ENCODE measurements at regions not wholly inside any gene's neighbourhood (a gene's known extent, or its start where the extent isn't known, plus 50 kb on each side); places are given as distances from the start of the nearest gene placed in this dataset.

GRCh38 chr1:58402444-58402843, 144.1 kb downstream of the OMA1 start:
- TF ChIP-seq CTCF (IDR thresholded peaks at IDR 0.05; ENCODE audit: insufficient read depth, low read length, poor library complexity, severe bottlenecking) = no peak
- Histone ChIP-seq H3K36me3 (ENCODE audit: control insufficient read depth, insufficient read depth, low read length) (no peaks in the 10 kb centered on the region), H3K27me3 (replicated peaks; ENCODE audit: control insufficient read depth, insufficient read depth, low read length) (no peaks in the 10 kb centered on the region), H3K4me3 (replicated peaks; ENCODE audit: low read depth, low read length) (no peak overlapping the region)
- DNase-seq (ENCODE audit: extremely low read depth, insufficient read length) = no peak

DNA sequence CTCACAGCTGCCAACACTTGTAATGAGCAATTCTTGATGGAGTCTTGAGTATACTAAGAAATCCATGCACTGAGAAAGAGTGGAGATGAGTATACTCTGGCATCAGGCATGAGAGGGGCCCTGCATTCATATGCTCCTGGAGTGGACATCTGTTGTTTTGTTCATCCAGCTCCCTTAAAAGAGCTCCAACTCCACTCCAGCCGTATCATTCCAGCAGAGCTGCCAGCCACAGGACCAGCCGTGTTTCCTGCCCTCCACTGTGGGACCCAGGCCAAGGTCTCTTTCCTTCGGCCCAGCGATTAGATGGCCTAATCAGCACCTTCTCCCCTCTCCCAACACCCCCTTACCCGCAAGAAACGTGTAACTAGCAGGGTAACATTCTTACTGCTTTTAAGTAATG, 144.5 kb downstream of the OMA1 start:
- no peak for DNase-seq (ENCODE audit: extremely low read depth, insufficient read length)
- no peaks in the 10 kb centered on the region for H3K27me3 ChIP-seq (replicated peaks; ENCODE audit: control insufficient read depth, insufficient read depth, low read length)
- no peak for TF ChIP-seq CTCF (IDR thresholded peaks at IDR 0.05; ENCODE audit: insufficient read depth, low read length, poor library complexity, severe bottlenecking)
- no peaks in the 10 kb centered on the region for H3K36me3 ChIP-seq (ENCODE audit: control insufficient read depth, insufficient read depth, low read length)
- no peak overlapping the region for H3K4me3 ChIP-seq (replicated peaks; ENCODE audit: low read depth, low read length)

- Histone ChIP-seq H3K27me3 (replicated peaks; ENCODE audit: control insufficient read depth, insufficient read depth, low read length) (no peaks in the 10 kb centered on the region), H3K36me3 (ENCODE audit: control insufficient read depth, insufficient read depth, low read length) (no peaks in the 10 kb centered on the region), H3K4me3 (replicated peaks; ENCODE audit: low read depth, low read length) (no peak overlapping the region)
- TF ChIP-seq CTCF (IDR thresholded peaks at IDR 0.05; ENCODE audit: insufficient read depth, low read length, poor library complexity, severe bottlenecking) = no peak
- no peak for DNase-seq (ENCODE audit: extremely low read depth, insufficient read length)
These were observed 147.3 kb downstream of the OMA1 start for GRCh38 chr1:58399176-58399575.

DNA sequence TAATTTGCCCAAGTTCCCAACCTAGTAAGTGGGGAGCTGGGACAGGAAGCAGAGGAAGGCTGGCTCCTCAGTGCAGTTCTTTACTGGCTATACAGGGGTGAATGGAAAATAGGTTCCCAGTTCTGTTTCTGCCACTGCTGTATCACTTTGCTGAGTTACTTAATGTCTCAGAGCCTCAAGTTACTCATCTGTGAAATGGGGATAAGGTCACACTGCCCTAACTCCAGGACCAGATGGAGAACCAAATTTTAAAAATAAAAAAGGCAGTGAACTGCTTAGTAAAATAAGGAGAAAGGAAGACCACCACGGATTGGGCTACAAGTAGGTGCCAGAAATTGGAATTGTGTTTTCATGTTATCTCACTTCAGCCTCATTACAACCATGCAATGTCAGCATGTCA, 147.8 kb downstream of the OMA1 start:
- no peak for TF ChIP-seq CTCF (IDR thresholded peaks at IDR 0.05; ENCODE audit: insufficient read depth, low read length, poor library complexity, severe bottlenecking)
- Histone ChIP-seq H3K27me3 (replicated peaks; ENCODE audit: control insufficient read depth, insufficient read depth, low read length) (no peaks in the 10 kb centered on the region), H3K4me3 (replicated peaks; ENCODE audit: low read depth, low read length) (no peak overlapping the region), H3K36me3 (ENCODE audit: control insufficient read depth, insufficient read depth, low read length) (no peaks in the 10 kb centered on the region)
- DNase-seq (ENCODE audit: extremely low read depth, insufficient read length) = no peak

DNA sequence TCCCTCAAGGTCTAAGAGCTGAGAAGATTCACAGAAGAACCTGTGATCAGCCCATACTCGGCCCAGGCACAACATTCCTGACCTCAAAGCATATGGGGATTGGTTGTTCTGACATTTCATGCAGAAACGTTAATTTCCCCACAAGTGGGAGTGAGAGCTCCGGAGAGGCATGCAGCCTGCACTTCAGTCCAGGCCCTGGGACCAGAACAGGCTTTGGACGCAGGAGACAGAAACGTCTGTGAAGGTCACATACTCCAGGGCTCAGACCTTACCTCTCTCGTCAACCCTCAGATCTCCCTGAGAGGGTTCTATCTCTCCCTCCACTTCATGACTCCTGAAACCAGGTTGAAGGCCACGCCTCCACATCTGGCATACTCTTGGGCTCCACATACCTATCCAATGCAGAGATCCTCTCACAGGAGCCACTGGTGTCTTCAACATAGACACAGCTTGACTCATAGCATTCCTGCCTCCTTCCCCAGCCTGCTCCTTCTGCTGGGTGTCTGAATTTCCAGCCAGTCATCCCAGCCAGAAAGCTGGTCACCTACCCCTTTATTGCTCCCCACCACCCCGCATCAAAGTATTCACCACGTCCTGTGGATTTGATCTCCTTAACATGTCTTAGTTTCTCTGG, 149.2 kb downstream of the OMA1 start:
- H3K4me3 ChIP-seq (replicated peaks; ENCODE audit: low read depth, low read length) = no peak overlapping the region
- no peak for TF ChIP-seq CTCF (IDR thresholded peaks at IDR 0.05; ENCODE audit: insufficient read depth, low read length, poor library complexity, severe bottlenecking)
- H3K27me3 ChIP-seq (replicated peaks; ENCODE audit: control insufficient read depth, insufficient read depth, low read length) = no peaks in the 10 kb centered on the region
- DNase-seq (ENCODE audit: extremely low read depth, insufficient read length) = no peak
- H3K36me3 ChIP-seq (ENCODE audit: control insufficient read depth, insufficient read depth, low read length) = no peaks in the 10 kb centered on the region

- no peaks in the 10 kb centered on the region for H3K27me3 ChIP-seq (replicated peaks; ENCODE audit: control insufficient read depth, insufficient read depth, low read length)
These were observed 150.4 kb downstream of the OMA1 start for GRCh38 chr1:58396150-58396549.

More at GRCh38 chr1:58396150-58396549, 150.4 kb downstream of the OMA1 start:
- no peak for DNase-seq (ENCODE audit: extremely low read depth, insufficient read length)
- no peak for TF ChIP-seq CTCF (IDR thresholded peaks at IDR 0.05; ENCODE audit: insufficient read depth, low read length, poor library complexity, severe bottlenecking)
- H3K36me3 ChIP-seq (ENCODE audit: control insufficient read depth, insufficient read depth, low read length) = no peaks in the 10 kb centered on the region
- H3K4me3 ChIP-seq (replicated peaks; ENCODE audit: low read depth, low read length) = no peak overlapping the region

Data from GM06990 (cell line).